PC-3 (cell line): ENCODE measurements at regions not wholly inside any gene's neighbourhood (a gene's known extent, or its start where the extent isn't known, plus 50 kb on each side); places are given as distances from the start of the nearest gene placed in this dataset.

Experiments
- EZH2 ChIP-seq: fragments of 300-600 bp; sonication (generic); IDR thresholded peaks from one replicate; pipeline ENCODE4 v1.6.1; 2017; ENCODE audit warnings: antibody characterized with exemption, mild to moderate bottlenecking, low read length; ENCODE audit not compliant: unreplicated experiment
- TF ChIP-seq, protein P1 (sequence below): fragments of 300-600 bp; sonication (generic); conservative IDR thresholded peaks from 2 replicates; pipeline ENCODE4 v1.5.1; 2017; ENCODE audit warnings: antibody characterized with exemption, low read depth, mild to moderate bottlenecking, low read length

GRCh38 chr11:8841899-8842298 is 69.1 kb upstream of the AKIP1 start:
- TF ChIP-seq, protein P1, sequence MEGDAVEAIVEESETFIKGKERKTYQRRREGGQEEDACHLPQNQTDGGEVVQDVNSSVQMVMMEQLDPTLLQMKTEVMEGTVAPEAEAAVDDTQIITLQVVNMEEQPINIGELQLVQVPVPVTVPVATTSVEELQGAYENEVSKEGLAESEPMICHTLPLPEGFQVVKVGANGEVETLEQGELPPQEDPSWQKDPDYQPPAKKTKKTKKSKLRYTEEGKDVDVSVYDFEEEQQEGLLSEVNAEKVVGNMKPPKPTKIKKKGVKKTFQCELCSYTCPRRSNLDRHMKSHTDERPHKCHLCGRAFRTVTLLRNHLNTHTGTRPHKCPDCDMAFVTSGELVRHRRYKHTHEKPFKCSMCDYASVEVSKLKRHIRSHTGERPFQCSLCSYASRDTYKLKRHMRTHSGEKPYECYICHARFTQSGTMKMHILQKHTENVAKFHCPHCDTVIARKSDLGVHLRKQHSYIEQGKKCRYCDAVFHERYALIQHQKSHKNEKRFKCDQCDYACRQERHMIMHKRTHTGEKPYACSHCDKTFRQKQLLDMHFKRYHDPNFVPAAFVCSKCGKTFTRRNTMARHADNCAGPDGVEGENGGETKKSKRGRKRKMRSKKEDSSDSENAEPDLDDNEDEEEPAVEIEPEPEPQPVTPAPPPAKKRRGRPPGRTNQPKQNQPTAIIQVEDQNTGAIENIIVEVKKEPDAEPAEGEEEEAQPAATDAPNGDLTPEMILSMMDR: no peak
- no peak for TF ChIP-seq EZH2
